Peyer's patch (tissue), 4 donors: ENCODE measurements at regions not wholly inside any gene's neighbourhood (a gene's known extent, or its start where the extent isn't known, plus 50 kb on each side); places are given as distances from the start of the nearest gene placed in this dataset.

Experiments used
- DNase-seq, 3 donors: peaks; one replicate each; pipeline ENCODE4 v3.0.0-alpha.2; 2017 to 2019
- H3K27ac ChIP-seq, 4 donors: fragments of 200-600 bp; sonication (generic); one replicate each; pipeline ENCODE4 v1.5.1; 2016 to 2019
- H3K27me3 ChIP-seq, 2 donors: fragments of 200-600 bp; sonication (generic); one replicate each; pipeline ENCODE4 v1.5.1; 2019
- H3K36me3 ChIP-seq, 3 donors: fragments of 200-600 bp; sonication (generic); one replicate each; pipeline ENCODE4 v1.5.1; 2016 to 2019
- H3K4me1 ChIP-seq, 4 donors: fragments of 200-600 bp; sonication (generic); one replicate each; pipeline ENCODE4 v1.5.1; 2016 to 2019
- H3K4me3 ChIP-seq, 4 donors: fragments of 200-600 bp; sonication (generic); 1 replicate in 3 of 4; 2 replicates in 1 of 4; pipeline ENCODE4 v1.5.1; 2016 to 2019; ENCODE audit warnings: mild to moderate bottlenecking in 1 of 4
- H3K9me3 ChIP-seq, 4 donors: fragments of 200-600 bp; sonication (generic); one replicate each; pipeline ENCODE4 v1.5.1; 2016 to 2019; ENCODE audit warnings: mild to moderate bottlenecking in 1 of 4
- CTCF ChIP-seq, 6 experiments: fragments of 450-650 bp in 4 of 6; fragments of 200-600 bp in 2 of 6; sonication (generic) in 1 of 6; IDR thresholded peaks; one replicate each; pipeline ENCODE4 v1.5.1; 2017 to 2019; ENCODE audit warnings: antibody characterized with exemption in 6 of 6, mild to moderate bottlenecking in 3 of 6, moderate library complexity in 1 of 6
- POLR2A ChIP-seq, 2 donors: fragments of 450-650 bp; IDR thresholded peaks; one replicate each; pipeline ENCODE4 v1.5.1; 2017; ENCODE audit warnings: antibody characterized with exemption in 2 of 2, mild to moderate bottlenecking in 2 of 2, moderate library complexity in 2 of 2

DNA sequence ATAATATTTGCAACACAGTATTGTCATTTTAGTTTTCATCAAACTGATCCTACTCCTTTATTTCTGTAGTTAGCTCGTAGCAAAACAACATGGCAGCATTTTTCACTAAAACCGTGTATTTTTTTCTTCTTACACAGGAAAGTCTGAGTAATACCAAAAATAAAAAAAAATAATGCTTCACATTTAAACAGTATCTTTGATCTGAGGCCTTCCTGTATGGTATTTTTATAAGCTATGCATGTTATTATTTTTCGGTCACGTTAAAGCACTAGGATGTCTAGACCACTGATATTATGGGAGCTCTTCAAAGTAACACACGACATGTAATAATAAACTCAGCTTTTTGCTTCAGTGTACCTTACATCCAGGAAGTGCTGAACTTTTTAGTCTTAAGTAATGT, 94.1 kb upstream of the SRD5A3 start:
- H3K27me3 ChIP-seq: no peaks in the 10 kb centered on the region
- H3K4me1 ChIP-seq: no peaks in the 10 kb centered on the region
- no peak for DNase-seq
- H3K4me3 ChIP-seq: no peak overlapping the region
- no peaks in the 10 kb centered on the region for H3K9me3 ChIP-seq
- no peak for TF ChIP-seq CTCF (IDR thresholded peaks at IDR 0.05)
- TF ChIP-seq POLR2A (IDR thresholded peaks at IDR 0.05): no peak
- no peaks in the 10 kb centered on the region for H3K36me3 ChIP-seq
- H3K27ac ChIP-seq: no peak overlapping the region

- Histone ChIP-seq H3K9me3 (no peaks in the 10 kb centered on the region), H3K4me1 (no peaks in the 10 kb centered on the region), H3K27ac (no peak overlapping the region), H3K36me3 (no peaks in the 10 kb centered on the region), H3K4me3 (no peak overlapping the region), H3K27me3 (no peaks in the 10 kb centered on the region)
- TF ChIP-seq POLR2A (IDR thresholded peaks at IDR 0.05) (no peak), CTCF (IDR thresholded peaks at IDR 0.05) (no peak)
- DNase-seq: no peak
Measured at GRCh38 chr4:55253948-55254593, 92.0 kb upstream of the SRD5A3 start.

DNA sequence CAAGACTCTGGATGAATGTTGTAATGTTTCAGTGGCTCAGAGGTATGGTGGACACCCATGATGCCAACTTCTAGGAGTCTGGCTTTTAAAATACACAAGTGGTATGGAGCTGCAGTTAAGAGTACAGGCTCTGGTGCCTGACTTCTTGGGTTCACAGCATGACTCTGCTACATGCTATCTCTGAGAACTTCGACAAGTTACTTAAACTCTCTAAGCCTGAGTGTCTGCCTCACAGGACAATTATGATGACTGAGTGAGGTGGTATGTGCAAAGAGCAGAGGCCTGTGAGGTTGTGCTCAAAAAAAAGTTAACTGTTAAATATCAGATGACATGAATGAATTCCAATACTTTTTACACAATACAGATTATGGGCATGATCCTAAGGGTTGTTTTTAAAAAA, 90.9 kb upstream of the SRD5A3 start:
- H3K4me3 ChIP-seq: no peak overlapping the region
- H3K9me3 ChIP-seq: no peaks in the 10 kb centered on the region
- no peaks in the 10 kb centered on the region for H3K4me1 ChIP-seq
- H3K27me3 ChIP-seq: no peaks in the 10 kb centered on the region
- H3K36me3 ChIP-seq: no peaks in the 10 kb centered on the region
- no peak for DNase-seq
- TF ChIP-seq POLR2A (IDR thresholded peaks at IDR 0.05) (no peak), CTCF (IDR thresholded peaks at IDR 0.05) (no peak)
- H3K27ac ChIP-seq: no peak overlapping the region

- Histone ChIP-seq H3K9me3 (no peaks in the 10 kb centered on the region), H3K36me3 (no peaks in the 10 kb centered on the region), H3K4me1 (no peaks in the 10 kb centered on the region), H3K27me3 (no peaks in the 10 kb centered on the region), H3K4me3 (no peak overlapping the region), H3K27ac (no peak overlapping the region)
- no peak for DNase-seq
- TF ChIP-seq CTCF (IDR thresholded peaks at IDR 0.05) (no peak), POLR2A (IDR thresholded peaks at IDR 0.05) (no peak)
Measured at GRCh38 chr4:55256787-55257186, 89.3 kb upstream of the SRD5A3 start.

GRCh38 chr4:55258152-55258865, 87.7 kb upstream of the SRD5A3 start:
- Histone ChIP-seq H3K36me3 (no peaks in the 10 kb centered on the region), H3K4me1 (no peaks in the 10 kb centered on the region), H3K9me3 (no peaks in the 10 kb centered on the region), H3K27ac (no peak overlapping the region), H3K4me3 (no peak overlapping the region), H3K27me3 (no peaks in the 10 kb centered on the region)
- no peak for DNase-seq
- TF ChIP-seq CTCF (IDR thresholded peaks at IDR 0.05): no peak
